Liver (tissue), 3 donors: ENCODE measurements at regions not wholly inside any gene's neighbourhood (a gene's known extent, or its start where the extent isn't known, plus 50 kb on each side); places are given as distances from the start of the nearest gene placed in this dataset.

ENCODE experiments used
- HNF4A ChIP-seq, 2 donors: conservative IDR thresholded peaks; 2 replicates each; pipeline ENCODE4 v1.6.1; 2016; ENCODE audit warnings: antibody characterized with exemption in 2 of 2, mild to moderate bottlenecking in 2 of 2
- RXRA ChIP-seq, 2 donors: IDR thresholded peaks; 2 replicates each; pipeline ENCODE4 v1.6.1; 2017 to 2018; ENCODE audit warnings: antibody characterized with exemption in 2 of 2, mild to moderate bottlenecking in 1 of 2
- SP1 ChIP-seq: IDR thresholded peaks from 2 replicates; pipeline ENCODE4 v1.6.1; 2018; ENCODE audit warnings: antibody characterized with exemption, mild to moderate bottlenecking
- YY1 ChIP-seq: IDR thresholded peaks from 2 replicates; pipeline ENCODE4 v1.6.1; 2016; ENCODE audit warnings: antibody characterized with exemption, mild to moderate bottlenecking
- TF ChIP-seq, protein P1 (sequence below): fragments of 150-350 bp; IDR thresholded peaks from 2 replicates; pipeline ENCODE4 v1.5.1; 2017; ENCODE audit warnings: improper control_type of control experiment, low read depth, low read length; ENCODE audit not compliant: missing input control
- TF ChIP-seq, protein P2 (sequence below): IDR thresholded peaks from 2 replicates; pipeline ENCODE4 v1.6.1; 2016; ENCODE audit warnings: antibody characterized with exemption, mild to moderate bottlenecking
- donor health status: healthy.
- donor health status: healthy.

DNA sequence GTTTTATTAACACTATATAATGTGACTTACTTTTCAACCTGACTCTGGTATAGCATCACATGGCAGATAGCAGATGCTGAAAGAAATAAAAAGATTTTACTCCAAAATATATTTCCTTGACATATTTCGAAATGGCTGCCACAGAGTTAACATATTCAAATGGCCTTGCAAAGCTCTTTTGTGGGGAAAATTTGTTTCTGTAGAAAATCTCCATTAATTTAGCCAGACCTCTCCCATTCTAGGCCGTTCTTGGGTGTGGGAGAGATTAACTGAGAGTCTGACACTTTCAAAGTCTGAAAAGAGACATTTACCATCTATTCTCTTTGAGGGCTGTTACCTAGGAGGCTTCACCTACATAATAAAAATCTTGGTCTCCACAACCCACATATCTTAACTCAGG is 217.2 kb downstream of the OTOR start:
- TF ChIP-seq RXRA (IDR thresholded peaks at IDR 0.05) (no peak), HNF4A (conservative IDR thresholded peaks at IDR 0.05) (no peak), YY1 (no peak), SP1 (no peak)
- TF ChIP-seq, protein P1, sequence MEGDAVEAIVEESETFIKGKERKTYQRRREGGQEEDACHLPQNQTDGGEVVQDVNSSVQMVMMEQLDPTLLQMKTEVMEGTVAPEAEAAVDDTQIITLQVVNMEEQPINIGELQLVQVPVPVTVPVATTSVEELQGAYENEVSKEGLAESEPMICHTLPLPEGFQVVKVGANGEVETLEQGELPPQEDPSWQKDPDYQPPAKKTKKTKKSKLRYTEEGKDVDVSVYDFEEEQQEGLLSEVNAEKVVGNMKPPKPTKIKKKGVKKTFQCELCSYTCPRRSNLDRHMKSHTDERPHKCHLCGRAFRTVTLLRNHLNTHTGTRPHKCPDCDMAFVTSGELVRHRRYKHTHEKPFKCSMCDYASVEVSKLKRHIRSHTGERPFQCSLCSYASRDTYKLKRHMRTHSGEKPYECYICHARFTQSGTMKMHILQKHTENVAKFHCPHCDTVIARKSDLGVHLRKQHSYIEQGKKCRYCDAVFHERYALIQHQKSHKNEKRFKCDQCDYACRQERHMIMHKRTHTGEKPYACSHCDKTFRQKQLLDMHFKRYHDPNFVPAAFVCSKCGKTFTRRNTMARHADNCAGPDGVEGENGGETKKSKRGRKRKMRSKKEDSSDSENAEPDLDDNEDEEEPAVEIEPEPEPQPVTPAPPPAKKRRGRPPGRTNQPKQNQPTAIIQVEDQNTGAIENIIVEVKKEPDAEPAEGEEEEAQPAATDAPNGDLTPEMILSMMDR: no peak
- TF ChIP-seq, protein P2, sequence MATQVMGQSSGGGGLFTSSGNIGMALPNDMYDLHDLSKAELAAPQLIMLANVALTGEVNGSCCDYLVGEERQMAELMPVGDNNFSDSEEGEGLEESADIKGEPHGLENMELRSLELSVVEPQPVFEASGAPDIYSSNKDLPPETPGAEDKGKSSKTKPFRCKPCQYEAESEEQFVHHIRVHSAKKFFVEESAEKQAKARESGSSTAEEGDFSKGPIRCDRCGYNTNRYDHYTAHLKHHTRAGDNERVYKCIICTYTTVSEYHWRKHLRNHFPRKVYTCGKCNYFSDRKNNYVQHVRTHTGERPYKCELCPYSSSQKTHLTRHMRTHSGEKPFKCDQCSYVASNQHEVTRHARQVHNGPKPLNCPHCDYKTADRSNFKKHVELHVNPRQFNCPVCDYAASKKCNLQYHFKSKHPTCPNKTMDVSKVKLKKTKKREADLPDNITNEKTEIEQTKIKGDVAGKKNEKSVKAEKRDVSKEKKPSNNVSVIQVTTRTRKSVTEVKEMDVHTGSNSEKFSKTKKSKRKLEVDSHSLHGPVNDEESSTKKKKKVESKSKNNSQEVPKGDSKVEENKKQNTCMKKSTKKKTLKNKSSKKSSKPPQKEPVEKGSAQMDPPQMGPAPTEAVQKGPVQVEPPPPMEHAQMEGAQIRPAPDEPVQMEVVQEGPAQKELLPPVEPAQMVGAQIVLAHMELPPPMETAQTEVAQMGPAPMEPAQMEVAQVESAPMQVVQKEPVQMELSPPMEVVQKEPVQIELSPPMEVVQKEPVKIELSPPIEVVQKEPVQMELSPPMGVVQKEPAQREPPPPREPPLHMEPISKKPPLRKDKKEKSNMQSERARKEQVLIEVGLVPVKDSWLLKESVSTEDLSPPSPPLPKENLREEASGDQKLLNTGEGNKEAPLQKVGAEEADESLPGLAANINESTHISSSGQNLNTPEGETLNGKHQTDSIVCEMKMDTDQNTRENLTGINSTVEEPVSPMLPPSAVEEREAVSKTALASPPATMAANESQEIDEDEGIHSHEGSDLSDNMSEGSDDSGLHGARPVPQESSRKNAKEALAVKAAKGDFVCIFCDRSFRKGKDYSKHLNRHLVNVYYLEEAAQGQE: no peak
